Mucosa of descending colon (tissue), 3 donors: ENCODE measurements at regions not wholly inside any gene's neighbourhood (a gene's known extent, or its start where the extent isn't known, plus 50 kb on each side); places are given as distances from the start of the nearest gene placed in this dataset.

Experiments
- ATAC-seq: fragments of 200-7000 bp; cut with Tn5 transposase; one replicate; pipeline ENCODE4 v1.9.1; 2020; ENCODE audit warnings: mild to moderate bottlenecking, moderate library complexity
- DNase-seq, 3 donors: peaks; one replicate each; pipeline ENCODE4 v3.0.0-alpha.2; 2020
- H3K36me3 ChIP-seq: fragments of 200-600 bp; one replicate; pipeline ENCODE4 v1.8.0; 2021; ENCODE audit warnings: low read depth, mild to moderate bottlenecking
- H3K4me1 ChIP-seq: fragments of 200-600 bp; one replicate; pipeline ENCODE4 v1.8.0; 2021; ENCODE audit warnings: low read depth, mild to moderate bottlenecking
- H3K4me3 ChIP-seq: fragments of 200-600 bp; one replicate; pipeline ENCODE4 v1.8.0; 2021; ENCODE audit warnings: mild to moderate bottlenecking
- H3K9me3 ChIP-seq: fragments of 200-600 bp; one replicate; pipeline ENCODE4 v1.8.0; 2021; ENCODE audit warnings: mild to moderate bottlenecking
- intact Hi-C, 2 donors: fragments of 100-400 bp; cut with DNase I in 1 of 2; cut with micrococcal nuclease in 1 of 2; formaldehyde crosslinking; loops; one replicate each; pipeline versions ENCODE4 v1.11.0 to v1.11.1; 2022; cut with DNase I, micrococcal nuclease
- TF ChIP-seq, protein P1 (sequence below): fragments of 200-600 bp; IDR thresholded peaks from one replicate; pipeline ENCODE4 v1.8.0; 2022; ENCODE audit warnings: antibody characterized with exemption, mild to moderate bottlenecking
- donor health status: DM: no; HTN: no; CAD: no; lungs with moderate emphysema.
- donor health status: DM: no; HTN: no; CAD: no.
- donor health status: DM: no; HTN: yes; CAD: no.

GRCh38 chr16:64138006-64138405 is 983.9 kb downstream of the CDH11 start:
- TF ChIP-seq, protein P1, sequence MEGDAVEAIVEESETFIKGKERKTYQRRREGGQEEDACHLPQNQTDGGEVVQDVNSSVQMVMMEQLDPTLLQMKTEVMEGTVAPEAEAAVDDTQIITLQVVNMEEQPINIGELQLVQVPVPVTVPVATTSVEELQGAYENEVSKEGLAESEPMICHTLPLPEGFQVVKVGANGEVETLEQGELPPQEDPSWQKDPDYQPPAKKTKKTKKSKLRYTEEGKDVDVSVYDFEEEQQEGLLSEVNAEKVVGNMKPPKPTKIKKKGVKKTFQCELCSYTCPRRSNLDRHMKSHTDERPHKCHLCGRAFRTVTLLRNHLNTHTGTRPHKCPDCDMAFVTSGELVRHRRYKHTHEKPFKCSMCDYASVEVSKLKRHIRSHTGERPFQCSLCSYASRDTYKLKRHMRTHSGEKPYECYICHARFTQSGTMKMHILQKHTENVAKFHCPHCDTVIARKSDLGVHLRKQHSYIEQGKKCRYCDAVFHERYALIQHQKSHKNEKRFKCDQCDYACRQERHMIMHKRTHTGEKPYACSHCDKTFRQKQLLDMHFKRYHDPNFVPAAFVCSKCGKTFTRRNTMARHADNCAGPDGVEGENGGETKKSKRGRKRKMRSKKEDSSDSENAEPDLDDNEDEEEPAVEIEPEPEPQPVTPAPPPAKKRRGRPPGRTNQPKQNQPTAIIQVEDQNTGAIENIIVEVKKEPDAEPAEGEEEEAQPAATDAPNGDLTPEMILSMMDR = no peak

GRCh38 chr16:64136743-64137142 is 985.1 kb downstream of the CDH11 start:
- intact Hi-C loops = no loop called here
- DNase-seq (no peak), ATAC-seq (no peak)
- no peaks in the 10 kb centered on the region for H3K9me3 ChIP-seq
- TF ChIP-seq, protein P1 = no peak
- H3K36me3 ChIP-seq = no peaks in the 10 kb centered on the region
- no peaks in the 10 kb centered on the region for H3K4me1 ChIP-seq
- H3K4me3 ChIP-seq = no peak overlapping the region

More at GRCh38 chr16:64138006-64138405, 983.9 kb downstream of the CDH11 start:
- DNase-seq (no peak), ATAC-seq (no peak)
- Histone ChIP-seq H3K4me3 (no peak overlapping the region), H3K36me3 (no peaks in the 10 kb centered on the region), H3K4me1 (no peaks in the 10 kb centered on the region), H3K9me3 (no peaks in the 10 kb centered on the region)
- intact Hi-C loops = no loop called here

GRCh38 chr16:64136314-64136713 is 985.5 kb downstream of the CDH11 start:
- intact Hi-C loops = no loop called here
- TF ChIP-seq, protein P1 = no peak
- no peaks in the 10 kb centered on the region for H3K36me3 ChIP-seq

GRCh38 chr16:64133366-64133765 is 988.5 kb downstream of the CDH11 start:
- H3K4me3 ChIP-seq = no peak overlapping the region
- H3K9me3 ChIP-seq = no peaks in the 10 kb centered on the region
- intact Hi-C loops = no loop called here
- ATAC-seq (no peak), DNase-seq (no peak)
- TF ChIP-seq, protein P1 = no peak
- no peaks in the 10 kb centered on the region for H3K36me3 ChIP-seq
- H3K4me1 ChIP-seq = no peaks in the 10 kb centered on the region

More at GRCh38 chr16:64136314-64136713, 985.5 kb downstream of the CDH11 start:
- Histone ChIP-seq H3K9me3 (no peaks in the 10 kb centered on the region), H3K4me1 (no peaks in the 10 kb centered on the region), H3K4me3 (no peak overlapping the region)
- no peak for DNase-seq
- ATAC-seq = no peak

- ATAC-seq = no peak
- intact Hi-C loops = no loop called here
- TF ChIP-seq, protein P1 = no peak
- Histone ChIP-seq H3K9me3 (no peaks in the 10 kb centered on the region), H3K36me3 (no peaks in the 10 kb centered on the region), H3K4me1 (no peaks in the 10 kb centered on the region), H3K4me3 (no peak overlapping the region)
- no peak for DNase-seq
Measured at GRCh38 chr16:64132759-64133361, 989.0 kb downstream of the CDH11 start.

GRCh38 chr16:64132190-64132589 is 989.7 kb downstream of the CDH11 start:
- H3K4me1 ChIP-seq = no peaks in the 10 kb centered on the region
- DNase-seq = no peak
- intact Hi-C loops = no loop called here
- no peaks in the 10 kb centered on the region for H3K36me3 ChIP-seq
- no peaks in the 10 kb centered on the region for H3K9me3 ChIP-seq
- TF ChIP-seq, protein P1 = no peak
- H3K4me3 ChIP-seq = no peak overlapping the region
- ATAC-seq = no peak
